ENCODE measurements at regions not wholly inside any gene's neighbourhood (a gene's known extent, or its start where the extent isn't known, plus 50 kb on each side); places are given as distances from the start of the nearest gene placed in this dataset.

DNA sequence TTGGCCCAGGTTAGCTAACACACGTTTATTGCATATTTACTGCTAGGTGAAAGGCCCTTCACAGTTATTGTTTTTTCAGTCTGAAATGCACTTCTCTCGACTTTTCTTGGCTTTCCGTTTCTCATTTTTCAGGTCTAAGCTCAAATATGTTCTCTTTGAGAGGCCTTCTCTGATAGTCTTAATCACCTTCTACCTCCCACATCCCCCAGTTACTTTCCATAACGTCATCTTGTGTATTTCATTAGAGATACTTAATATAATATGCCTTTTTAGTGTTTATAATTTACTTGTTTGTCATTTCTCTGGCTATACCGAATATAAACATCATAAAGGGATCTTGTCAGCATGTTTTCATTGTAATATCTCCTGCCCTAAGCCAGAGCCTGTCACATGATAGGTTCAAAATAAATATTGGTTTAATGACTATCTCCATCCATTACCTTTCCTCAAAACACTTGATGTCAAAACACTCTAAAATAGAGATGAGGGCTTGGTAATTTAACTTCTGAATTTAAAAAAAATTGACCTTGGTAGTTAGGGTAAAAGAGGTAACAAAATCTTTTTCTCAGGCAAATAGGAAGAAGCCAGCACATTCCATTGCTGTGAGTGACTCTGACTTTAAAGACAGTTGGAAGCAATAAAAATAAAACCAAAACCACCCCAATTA is 168.6 kb upstream of the RFC3 start:
- TF ChIP-seq CTCF (IDR thresholded peaks at IDR 0.05) (no peak), POLR2AphosphoS5 (IDR thresholded peaks at IDR 0.05) (no peak), POLR2A (IDR thresholded peaks at IDR 0.05) (no peak)
- Histone ChIP-seq H3K27ac (peak overlapping the region in 1 of 2 donors; percentile 23), H3K27me3 (replicated peaks; ENCODE audit: insufficient read depth) (no peaks in the 10 kb centered on the region), H3K4me3 (no peak overlapping the region), H3K36me3 (no peaks in the 10 kb centered on the region), H3K4me1 (replicated peaks) (no peaks in the 10 kb centered on the region), H3K9me3 (no peaks in the 10 kb centered on the region)
- intact Hi-C loops (cut with DNase I): no loop called here
- 41% methylated on average over 5 of the region's 5 CpGs for WGBS
- DNase-seq (ENCODE audit: low spot score): no peak

- DNase-seq (ENCODE audit: low spot score): no peak
- H3K36me3 ChIP-seq: no peaks in the 10 kb centered on the region
- TF ChIP-seq POLR2AphosphoS5 (IDR thresholded peaks at IDR 0.05) (no peak), POLR2A (IDR thresholded peaks at IDR 0.05) (no peak), CTCF (IDR thresholded peaks at IDR 0.05) (no peak)
- intact Hi-C loops (cut with DNase I): no loop called here
- no peaks in the 10 kb centered on the region for H3K9me3 ChIP-seq
- no peak overlapping the region for H3K27ac ChIP-seq
- H3K4me1 ChIP-seq (replicated peaks): no peaks in the 10 kb centered on the region
- H3K27me3 ChIP-seq (replicated peaks; ENCODE audit: insufficient read depth): no peaks in the 10 kb centered on the region
- 78% methylated on average over 3 of the region's 3 CpGs for WGBS
- no peak overlapping the region for H3K4me3 ChIP-seq
These were observed 166.2 kb upstream of the RFC3 start for GRCh38 chr13:33651766-33652165.

DNA sequence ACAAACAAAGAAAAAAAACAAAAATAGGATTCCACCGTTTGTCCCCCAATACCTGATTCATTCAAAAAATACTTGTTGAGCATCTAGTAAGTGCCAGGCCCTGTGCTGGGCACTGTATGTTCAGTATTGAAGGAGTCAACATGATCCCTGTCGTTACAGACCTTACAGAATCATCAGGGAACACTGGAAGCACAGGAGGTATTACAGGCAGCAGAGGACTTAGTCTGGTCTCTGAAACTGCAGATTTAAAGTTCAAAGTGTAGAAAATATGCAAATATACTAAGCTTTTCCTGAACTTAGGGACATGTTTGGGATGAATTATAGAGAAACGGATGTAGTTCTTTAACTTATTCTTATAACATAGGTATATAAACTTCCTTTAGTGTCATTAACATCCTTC is 160.7 kb upstream of the RFC3 start:
- 86% methylated on average over 3 of the region's 3 CpGs for WGBS
- Histone ChIP-seq H3K36me3 (no peaks in the 10 kb centered on the region), H3K27ac (no peak overlapping the region), H3K4me3 (no peak overlapping the region), H3K9me3 (no peaks in the 10 kb centered on the region), H3K4me1 (replicated peaks) (no peaks in the 10 kb centered on the region), H3K27me3 (replicated peaks; ENCODE audit: insufficient read depth) (no peaks in the 10 kb centered on the region)
- intact Hi-C loops (cut with DNase I): no loop called here
- TF ChIP-seq POLR2A (IDR thresholded peaks at IDR 0.05) (no peak), CTCF (IDR thresholded peaks at IDR 0.05) (no peak), POLR2AphosphoS5 (IDR thresholded peaks at IDR 0.05) (no peak)
- DNase-seq (ENCODE audit: low spot score): no peak

DNA sequence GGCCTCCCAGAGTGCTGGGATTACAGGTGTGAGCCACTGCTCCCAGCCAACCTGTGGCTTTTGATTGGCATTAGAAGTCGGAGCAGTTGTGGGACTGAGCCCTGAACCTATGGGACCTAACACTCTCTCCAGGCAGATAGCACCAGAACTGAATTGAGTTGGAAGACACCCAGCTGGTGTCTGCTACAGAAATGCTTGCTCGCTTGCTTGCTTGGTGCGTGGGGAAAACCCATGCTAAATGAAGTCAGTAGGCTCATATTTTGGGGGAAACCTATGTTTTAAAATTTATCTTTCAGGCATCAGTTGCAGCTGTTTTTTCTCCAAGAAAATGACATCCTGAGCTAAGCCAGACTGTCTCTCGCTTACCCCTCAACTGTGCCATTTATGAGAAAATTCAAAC is 158.5 kb upstream of the RFC3 start:
- no peak overlapping the region for H3K4me3 ChIP-seq
- intact Hi-C loops (cut with DNase I): no loop called here
- TF ChIP-seq POLR2AphosphoS5 (IDR thresholded peaks at IDR 0.05) (no peak), POLR2A (IDR thresholded peaks at IDR 0.05) (no peak), CTCF (IDR thresholded peaks at IDR 0.05) (no peak)
- no peak overlapping the region for H3K27ac ChIP-seq
- no peaks in the 10 kb centered on the region for H3K9me3 ChIP-seq
- H3K27me3 ChIP-seq (replicated peaks; ENCODE audit: insufficient read depth): no peaks in the 10 kb centered on the region
- no peaks in the 10 kb centered on the region for H3K36me3 ChIP-seq
- no peaks in the 10 kb centered on the region for H3K4me1 ChIP-seq (replicated peaks)
- WGBS: 52% methylated on average over 4 of the region's 4 CpGs
- DNase-seq (ENCODE audit: low spot score): no peak

- 81% methylated on average over 2 of the region's 2 CpGs for WGBS
- Histone ChIP-seq H3K4me1 (replicated peaks) (no peaks in the 10 kb centered on the region), H3K9me3 (no peaks in the 10 kb centered on the region), H3K27ac (no peak overlapping the region), H3K36me3 (no peaks in the 10 kb centered on the region), H3K4me3 (no peak overlapping the region), H3K27me3 (replicated peaks; ENCODE audit: insufficient read depth) (no peaks in the 10 kb centered on the region)
- intact Hi-C loops (cut with DNase I): no loop called here
- no peak for DNase-seq (ENCODE audit: low spot score)
- TF ChIP-seq POLR2A (IDR thresholded peaks at IDR 0.05) (no peak), CTCF (IDR thresholded peaks at IDR 0.05) (no peak), POLR2AphosphoS5 (IDR thresholded peaks at IDR 0.05) (no peak)
These were observed 158.1 kb upstream of the RFC3 start for GRCh38 chr13:33659894-33660293.
